ENCODE measurements at regions not wholly inside any gene's neighbourhood (a gene's known extent, or its start where the extent isn't known, plus 50 kb on each side); places are given as distances from the start of the nearest gene placed in this dataset.
"Not testable (repeated sequence)": the region's sequence is repeated elsewhere in the genome, so short reads cannot be mapped to it uniquely, and the experiment has no call there.

DNA sequence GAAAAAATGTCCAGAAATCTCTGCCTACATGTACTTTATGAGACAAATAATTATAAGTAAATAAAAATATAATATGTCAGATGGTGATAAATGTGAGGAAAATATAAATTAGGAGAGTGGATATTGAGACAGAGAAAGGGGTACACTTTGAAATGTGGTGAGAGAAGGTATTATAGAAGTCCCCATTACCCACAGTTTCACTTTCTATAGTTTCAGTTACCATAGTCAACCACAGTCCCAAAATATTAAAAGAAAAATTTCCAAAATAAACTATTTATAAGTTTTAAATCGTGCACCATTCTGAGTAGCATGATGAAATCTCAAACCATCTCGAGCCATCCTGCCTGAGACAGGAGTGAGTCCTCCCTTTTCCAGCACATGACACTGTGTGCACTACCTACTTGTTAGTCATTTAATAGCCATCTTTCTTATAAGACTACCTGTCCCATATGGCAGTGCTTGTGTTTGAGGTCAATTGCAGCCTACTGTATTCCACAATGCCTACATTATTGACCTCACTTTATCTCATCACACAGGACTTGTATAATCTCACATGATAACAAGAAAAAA lies 653.7 kb downstream of the DACH1 start:
- ATAC-seq, result no peak

DNA sequence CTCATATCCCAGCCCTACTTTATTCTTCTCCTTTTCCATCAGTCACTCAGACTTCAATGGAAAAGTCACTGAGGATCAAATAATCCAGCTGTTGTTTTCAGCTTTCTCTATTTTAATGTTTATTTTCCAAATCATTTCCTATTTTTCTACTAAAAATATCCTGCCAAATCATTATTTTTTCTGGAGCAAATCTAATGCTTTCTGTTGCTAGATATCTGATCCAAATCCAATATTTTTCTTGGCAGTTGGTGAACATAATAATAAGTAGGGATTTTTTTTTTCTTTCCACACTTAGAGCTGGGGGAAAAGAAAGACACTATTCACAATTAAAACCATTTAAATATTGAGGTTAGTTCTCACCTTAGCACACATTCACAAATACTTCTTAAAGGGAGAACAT lies 656.1 kb downstream of the DACH1 start:
- no peak for ATAC-seq

DNA sequence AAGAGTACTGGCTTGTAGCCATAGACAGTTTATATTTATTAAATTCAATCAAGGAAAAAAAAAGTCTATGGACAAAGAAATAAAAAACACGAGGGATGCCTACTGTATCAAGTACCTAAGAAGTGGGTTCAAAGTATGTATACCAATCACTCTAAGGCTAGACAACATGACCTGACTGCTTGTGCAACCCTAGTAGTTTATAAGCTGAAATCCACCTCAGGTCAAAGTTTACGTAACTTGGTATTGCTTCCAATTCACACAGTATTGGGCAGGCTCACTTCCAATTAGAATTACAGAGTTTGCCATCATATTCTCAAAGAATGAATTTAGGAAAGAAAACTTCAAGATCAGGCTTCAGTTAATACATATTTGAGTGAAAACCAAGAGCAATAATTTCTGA lies 657.8 kb downstream of the DACH1 start:
- no peak for ATAC-seq

DNA sequence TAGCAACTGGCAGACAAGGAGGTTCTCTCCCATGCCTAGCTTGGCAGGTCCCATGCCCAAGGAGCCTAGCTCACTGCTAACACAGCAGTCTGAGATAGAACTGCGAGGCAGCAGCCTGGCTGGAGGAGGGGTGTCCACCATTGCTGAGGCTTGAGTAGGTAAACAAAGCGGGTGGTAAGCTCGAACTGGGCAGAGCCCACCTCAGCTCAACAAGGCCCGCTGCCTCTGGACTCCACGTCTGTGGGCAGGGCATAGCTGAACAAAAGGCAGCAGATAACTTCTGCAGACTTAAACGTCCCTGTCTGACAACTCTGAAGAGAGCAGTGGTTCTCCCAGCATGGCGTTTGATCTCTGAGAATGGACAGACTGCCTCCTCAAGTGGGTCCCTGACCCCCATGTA lies 682.4 kb downstream of the DACH1 start:
- not testable (repeated sequence) for ATAC-seq

GRCh38 chr13:71183352-71183751 lies 683.7 kb downstream of the DACH1 start:
- not testable (repeated sequence) for ATAC-seq

- no peak for ATAC-seq
These were observed 695.3 kb downstream of the DACH1 start for GRCh38 chr13:71171740-71172139.

GRCh38 chr13:71169180-71169579 lies 697.8 kb downstream of the DACH1 start:
- no peak for ATAC-seq

GRCh38 chr13:71156550-71156949 lies 710.5 kb downstream of the DACH1 start:
- ATAC-seq, result no peak

GRCh38 chr13:71149498-71150363 lies 717.3 kb downstream of the DACH1 start:
- no peak for ATAC-seq

GRCh38 chr13:71149046-71149445 lies 718.0 kb downstream of the DACH1 start:
- no peak for ATAC-seq

DNA sequence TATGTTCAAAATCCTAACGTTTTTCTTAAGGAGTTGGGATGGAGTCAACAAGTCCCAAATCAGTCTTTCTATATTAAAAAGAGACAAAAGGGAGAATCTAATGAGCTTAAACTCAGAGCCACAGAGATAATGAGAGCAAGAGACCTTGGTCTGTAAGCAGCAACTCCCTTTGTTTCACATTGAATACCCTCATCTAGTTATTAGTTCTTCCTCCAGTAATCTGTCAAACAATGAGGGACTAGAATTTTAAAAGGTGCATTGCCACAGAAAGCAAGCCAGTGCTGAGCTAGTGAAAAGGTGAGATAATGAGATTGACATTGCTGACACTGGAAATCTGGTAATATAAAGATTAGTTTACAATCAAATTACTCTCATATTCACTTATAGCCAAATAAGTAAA lies 718.6 kb downstream of the DACH1 start:
- ATAC-seq, result no peak

- no peak for ATAC-seq
These were observed 722.1 kb downstream of the DACH1 start for GRCh38 chr13:71144883-71145282.

DNA sequence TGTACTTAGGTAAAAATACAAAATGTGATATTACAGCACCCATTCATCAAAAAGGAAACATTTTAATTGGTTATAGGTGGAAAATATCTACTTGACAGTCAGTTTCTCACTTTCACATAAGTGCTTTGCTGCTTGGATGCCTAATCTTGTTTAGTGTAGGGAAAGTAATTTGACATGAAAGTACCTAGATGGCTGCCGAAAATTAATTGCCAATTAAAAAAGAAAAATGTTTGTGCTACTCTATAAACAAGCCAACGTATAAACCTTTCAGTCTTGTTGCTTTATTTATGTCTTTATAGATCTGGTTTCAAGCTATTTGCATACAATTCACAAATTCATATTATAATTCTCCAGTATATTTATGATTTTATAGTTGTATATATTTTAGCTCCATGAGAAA lies 729.9 kb downstream of the DACH1 start:
- no peak for ATAC-seq

DNA sequence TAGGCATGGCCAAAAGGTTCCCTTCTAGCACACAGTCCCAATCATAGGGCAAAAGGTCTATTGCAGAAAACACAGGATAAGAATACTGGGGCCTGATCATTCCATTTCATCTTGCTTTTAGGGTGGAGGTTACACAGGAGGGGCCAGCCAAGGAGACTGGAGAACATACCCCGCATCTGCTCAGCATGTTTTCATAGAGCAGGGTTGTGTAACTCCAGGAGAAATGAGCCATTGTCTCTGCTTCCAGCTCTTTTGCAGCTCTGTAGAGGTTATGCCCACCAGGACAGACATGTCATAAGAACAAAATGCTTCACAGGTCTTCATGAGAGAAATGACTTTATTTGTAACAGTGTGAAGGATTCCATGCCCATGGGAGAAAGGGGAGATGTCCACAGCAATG lies 742.8 kb downstream of the DACH1 start:
- ATAC-seq, result no peak

- ATAC-seq, result no peak
These were observed 748.1 kb downstream of the DACH1 start for GRCh38 chr13:71118779-71119364.

- no peak for ATAC-seq
These were observed 749.1 kb downstream of the DACH1 start for GRCh38 chr13:71117920-71118319.

GRCh38 chr13:71115301-71115700 lies 751.7 kb downstream of the DACH1 start:
- ATAC-seq, result no peak

DNA sequence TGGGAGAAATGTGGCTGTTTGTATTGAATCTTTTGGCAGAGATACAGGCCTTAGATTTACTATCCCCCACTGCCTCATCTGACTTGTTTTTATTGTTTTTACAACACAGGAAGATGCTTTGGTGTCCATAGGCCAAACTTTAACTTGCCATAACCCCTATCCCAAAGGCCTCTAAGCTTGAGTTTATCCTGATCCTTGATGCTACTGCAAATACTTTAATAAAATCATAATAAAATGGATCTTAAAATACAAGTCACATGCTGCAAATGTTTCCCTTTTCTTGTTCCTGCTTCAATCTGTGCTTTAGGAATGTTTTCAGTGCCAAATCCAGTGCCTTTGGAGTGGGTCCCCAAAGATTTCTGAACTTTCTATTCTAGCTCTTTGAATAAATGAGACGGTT lies 770.6 kb downstream of the DACH1 start:
- ATAC-seq, result no peak

DNA sequence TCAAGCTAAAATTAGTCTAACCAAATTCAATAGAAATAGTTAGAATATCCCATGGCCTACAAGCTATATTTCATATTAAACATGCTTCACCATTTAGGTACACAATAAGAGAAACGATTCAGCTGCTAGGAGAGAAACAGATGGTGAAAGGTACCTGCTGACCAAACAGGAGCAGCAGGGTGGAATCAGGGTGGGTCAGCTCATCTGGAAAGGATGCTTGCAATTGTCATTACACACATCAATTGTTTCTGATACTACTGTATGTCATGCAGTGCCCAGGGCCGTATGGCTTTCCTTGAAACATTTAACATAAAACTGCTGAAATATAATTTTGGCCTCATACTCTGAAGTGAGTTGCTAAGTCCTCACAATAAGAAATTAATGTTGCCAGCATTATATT lies 776.0 kb downstream of the DACH1 start:
- no peak for ATAC-seq

DNA sequence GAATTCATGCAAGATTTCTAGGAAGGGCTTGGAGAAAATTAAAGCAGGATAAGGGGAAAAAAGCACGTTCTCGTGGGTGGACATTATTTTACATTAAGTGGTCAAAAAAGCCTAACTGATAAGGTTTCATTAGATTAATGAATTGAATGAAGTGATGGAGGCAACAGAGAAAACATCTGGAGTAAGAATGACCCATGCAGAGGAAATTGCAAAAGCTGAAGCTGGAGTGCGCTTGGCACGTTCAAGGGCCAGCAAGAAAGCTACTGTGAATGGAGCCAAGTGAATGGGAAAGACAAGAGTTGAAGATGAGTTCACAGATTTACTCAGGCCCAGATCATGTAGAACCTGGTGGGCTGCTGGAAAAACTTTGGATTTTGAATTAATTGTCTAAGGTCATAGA lies 777.9 kb downstream of the DACH1 start:
- no peak for ATAC-seq

GRCh38 chr13:71087432-71087831 lies 779.6 kb downstream of the DACH1 start:
- ATAC-seq, result no peak

- no peak for ATAC-seq
These were observed 780.0 kb downstream of the DACH1 start for GRCh38 chr13:71087006-71087405.

DNA sequence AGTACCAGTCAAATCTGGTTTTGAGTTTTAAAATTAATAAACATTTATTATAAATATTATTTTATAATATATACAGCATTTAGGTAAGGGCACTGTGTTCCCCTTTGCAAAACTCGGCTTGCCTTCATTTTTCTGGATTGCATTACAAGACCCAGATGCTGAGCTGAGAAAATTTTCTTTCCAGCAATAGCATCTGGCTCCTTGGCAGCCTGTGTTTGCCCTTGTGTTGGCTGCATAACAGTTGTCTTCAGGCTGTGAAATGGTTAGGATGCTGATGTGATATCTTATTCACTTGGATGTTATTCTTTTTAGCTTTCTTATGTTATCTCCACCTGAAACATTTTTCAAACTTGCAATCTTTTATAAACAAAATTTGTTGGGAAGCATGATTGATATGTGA lies 784.4 kb downstream of the DACH1 start:
- ATAC-seq, result no peak

DNA sequence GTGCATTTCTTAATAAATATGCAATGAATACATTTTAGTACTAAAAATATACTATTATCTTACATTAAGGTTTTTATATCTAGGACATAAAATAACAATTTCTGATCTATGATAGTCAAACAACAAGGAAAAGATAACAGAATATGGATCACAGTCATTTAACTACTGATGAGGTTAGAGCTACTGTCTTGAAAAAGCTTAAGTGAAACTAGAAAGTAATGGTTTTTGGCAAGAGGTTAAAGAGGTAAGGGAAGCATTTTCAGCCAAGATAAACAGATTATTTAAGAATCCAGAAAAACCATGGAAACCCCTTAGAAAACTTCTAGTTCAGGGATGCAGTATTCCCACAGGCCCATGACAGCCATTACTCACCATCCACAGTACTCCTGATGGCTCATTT lies 787.4 kb downstream of the DACH1 start:
- ATAC-seq, result no peak

Measured in esophagus mucosa (tissue), 1 donor.